NOMO-1 treated with DMSO at 0.1 percent for 48 hours (cell line): ENCODE measurements at regions not wholly inside any gene's neighbourhood (a gene's known extent, or its start where the extent isn't known, plus 50 kb on each side); places are given as distances from the start of the nearest gene placed in this dataset.

Source experiments
- DNase-seq: peaks from one replicate; lab custom pipeline; 2025; ENCODE audit not compliant: unreplicated experiment; lab: John Stamatoyannopoulos, UW

DNA sequence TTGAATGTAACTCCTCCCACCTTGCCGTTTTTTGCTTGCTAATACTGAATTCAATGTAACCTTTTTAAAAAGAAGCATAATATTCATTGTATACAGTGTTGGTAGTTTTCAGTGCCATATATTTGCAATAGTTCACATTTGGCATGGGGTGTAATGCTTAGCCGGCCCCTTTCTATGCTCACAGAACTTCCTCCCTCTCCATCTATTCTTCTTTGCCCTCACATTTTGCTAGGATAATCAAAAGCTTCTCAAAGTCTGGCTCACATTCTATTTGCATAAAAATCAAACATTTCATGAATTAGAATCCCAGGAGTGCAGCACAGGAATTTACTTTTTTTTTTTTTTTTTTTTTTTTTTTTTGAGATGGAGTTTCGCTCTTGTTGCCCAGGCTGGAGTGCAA, 226.3 kb upstream of the MPDZ start:
- DNase-seq: no peak

DNA sequence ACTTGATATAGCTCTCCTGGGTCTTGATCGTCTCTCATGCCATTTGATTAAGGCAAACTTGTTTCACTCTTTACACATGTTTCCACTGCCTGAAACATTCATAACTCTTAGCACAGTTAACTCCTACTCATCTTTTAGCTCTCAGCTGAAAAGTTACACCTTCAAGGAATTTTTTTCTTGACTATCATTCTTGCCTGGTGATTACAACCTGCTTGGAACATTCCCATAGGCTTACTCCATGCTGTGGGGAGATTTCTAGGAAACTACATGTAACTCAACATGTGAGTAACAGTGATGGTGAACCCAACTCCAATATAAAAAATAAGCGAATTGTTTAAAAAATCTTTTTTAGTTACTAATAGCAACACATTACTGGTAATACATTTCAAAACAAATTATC, 224.1 kb upstream of the MPDZ start:
- DNase-seq: no peak

DNA sequence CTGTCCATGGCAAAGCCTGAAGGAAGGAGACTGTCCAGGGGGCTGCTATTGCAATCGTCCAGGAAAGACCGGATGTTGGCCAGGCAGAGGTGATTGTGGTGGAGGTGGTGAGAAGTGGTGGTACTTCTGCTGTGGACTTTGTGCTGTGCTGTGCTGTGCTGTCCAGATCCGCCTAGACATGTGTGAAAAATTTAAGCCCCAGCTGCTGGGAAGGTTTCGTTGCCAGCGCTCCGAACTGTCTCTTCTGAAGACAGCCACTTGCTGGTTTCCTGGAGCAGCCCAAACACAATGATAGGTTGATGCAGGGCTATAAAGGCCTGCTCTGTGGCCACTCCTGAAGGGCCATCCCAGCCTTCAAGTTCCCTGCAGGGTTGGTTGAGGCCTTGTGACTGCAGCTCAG, 223.0 kb upstream of the MPDZ start:
- DNase-seq: no peak

DNA sequence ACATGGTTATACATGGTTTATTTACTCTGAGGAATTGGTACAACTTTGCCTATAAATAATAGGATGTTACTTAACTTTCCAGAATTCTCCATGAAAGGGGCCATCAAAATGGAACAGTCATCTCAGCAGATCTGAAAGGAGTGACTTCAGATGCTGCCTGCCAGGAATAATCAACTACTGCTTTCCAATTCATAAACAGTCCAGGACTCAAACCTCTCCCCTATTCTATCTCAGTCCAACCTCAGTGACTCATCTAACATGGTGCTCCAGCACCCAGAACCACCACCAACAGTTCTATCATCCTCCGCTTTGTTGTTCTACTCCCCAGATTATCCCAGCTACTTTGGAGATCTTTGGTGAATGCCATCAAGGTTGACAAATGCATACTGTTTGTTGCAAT, 221.5 kb upstream of the MPDZ start:
- no peak for DNase-seq

DNA sequence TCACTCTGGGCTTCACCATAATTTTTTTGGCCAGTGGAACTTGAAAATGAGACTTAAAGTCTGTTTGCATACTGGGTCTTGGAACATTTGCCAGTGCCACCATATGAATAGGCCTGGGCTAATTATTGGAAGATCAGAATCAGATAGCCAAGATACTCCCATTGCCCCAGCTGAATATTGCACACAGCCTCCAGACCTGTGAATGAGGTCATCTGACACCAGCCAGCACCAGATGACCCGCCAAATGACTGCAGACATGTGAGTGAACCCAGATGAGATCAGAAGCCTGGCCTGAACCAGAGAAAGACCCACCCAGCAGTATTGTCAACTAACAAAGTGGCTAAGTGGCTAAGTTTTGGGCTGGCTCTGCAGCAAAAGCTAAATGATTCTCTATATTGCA, 220.5 kb upstream of the MPDZ start:
- DNase-seq: no peak

DNA sequence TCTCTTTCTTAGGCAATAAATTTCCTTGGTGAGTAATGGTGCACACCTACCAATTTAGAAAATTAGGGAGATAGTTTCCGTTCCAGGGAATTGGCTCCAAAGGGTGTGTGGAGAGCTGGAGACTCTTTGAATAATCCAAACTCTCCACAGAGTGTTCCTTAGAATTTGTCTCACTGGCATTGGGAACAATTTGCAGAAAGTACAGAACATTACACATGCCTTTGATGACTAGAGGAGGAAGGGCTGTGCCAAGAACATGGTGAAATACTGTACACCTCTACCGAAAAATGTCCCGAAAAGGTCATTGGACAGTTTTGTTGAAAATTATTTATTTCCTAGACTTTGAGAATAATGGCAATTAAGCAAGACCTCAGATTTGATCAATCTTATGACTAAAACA, 214.2 kb upstream of the MPDZ start:
- DNase-seq: no peak

DNA sequence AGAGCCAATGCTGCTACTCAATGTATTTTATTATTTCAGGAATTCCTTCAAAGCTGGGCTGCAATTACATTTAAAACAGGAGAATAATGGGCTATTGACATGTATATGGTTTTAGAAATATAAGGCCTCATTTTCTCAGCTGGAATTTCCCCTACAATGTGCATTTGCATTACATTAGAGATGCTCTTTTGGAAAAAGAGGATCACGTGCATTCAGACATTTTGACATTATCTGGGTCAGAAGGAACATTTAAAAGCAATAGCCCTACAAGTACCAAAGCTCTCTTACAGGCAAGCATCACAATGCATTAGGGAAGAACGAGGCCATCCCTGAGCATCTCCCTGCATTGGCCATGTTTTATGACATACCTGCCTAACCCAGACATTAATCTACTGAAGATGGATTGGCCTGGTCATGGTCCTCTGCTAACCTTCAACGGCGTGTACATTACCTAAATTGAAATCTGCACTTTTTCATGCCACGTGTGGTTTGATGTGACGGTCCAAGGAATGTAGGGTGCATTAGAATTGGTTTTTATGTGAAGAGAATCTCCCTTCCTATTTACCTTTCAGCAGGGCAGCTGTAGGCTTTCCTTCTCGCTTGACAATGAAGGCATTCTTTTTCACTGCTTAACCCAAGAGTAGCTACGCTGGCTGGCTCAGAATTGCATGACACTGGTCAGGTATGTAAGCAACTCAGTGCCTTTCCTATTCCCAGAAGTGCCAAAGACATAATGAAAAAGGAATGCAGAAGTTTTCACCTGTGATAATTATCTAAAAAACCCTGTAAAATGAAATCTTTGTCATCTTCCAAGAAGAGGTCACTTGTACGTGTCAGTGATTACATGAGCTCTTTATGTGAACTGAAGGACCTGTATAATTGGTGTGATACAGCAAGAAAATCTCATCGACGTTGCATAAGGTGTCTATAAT, 212.3 kb upstream of the MPDZ start:
- DNase-seq: no peak

DNA sequence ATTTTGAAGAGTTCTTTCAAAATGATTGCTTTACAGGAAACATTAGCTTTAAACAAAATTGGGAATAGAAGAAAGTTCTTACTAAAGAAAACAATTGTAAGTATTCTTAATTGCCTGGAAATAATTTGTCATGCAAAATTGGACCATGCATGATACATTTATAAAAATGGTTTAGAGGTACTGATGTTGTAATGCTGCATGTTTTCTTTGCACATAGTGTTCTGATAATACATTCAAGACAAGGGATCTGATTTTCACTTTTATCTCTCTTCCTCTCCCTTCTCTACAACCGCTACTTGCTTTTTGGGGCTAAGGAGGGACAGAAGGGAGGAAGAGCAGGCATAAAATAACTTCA, 211.6 kb upstream of the MPDZ start:
- DNase-seq: no peak

DNA sequence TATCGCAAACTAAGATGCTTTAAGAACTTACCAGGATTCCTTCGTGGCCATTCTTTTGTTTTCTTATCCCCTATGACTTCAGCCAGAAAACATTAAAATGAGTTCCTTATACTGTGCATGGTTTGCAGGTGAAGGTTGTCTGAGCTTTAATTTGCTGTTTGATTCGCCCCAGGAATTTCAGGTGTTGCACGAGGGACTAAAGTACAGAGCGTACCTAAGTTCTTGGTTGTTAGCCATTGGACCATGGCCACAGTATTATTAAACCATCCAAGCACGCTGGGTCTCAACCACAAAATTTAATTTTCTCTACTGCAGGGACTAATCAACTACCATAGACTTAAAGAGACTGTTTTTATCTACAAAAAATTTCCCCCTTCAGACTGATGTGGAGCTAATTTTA, 208.4 kb upstream of the MPDZ start:
- no peak for DNase-seq

DNA sequence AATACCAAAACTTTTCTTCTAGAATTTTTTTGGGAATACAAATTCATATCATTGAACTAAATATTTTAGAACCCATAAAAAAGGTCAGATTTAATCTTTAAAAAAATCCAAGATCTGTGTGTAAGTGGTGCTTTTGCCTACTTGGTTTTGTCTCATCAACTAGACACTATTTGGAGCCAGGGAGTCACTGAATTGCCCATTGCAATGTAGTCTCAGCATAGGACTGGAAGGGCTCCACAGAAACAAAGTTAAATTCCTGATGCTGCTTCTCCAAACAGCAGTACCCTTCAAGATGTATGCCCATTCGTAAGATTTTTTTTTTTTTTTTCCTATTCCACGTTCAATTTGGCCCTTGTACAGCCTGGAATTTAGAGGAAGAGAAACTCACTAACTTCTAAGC, 208.0 kb upstream of the MPDZ start:
- no peak for DNase-seq

DNA sequence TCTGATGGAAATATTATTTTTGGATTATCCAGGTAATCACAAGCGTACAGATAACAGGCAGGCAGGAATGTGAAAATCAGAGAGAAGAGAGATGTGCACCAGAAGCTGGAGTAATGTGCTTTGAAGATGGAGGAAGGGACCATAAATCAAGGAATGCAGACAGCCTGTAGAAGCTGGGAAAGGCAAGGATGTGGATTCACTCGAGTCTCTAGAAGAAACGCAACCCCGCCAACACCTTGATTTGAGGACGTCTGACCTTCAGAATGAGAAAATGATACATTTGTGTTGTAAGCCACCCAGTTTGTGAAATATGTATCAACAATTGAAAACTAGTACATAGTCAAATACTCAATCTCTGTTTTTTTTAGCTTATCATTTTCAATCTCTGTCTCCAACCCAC, 207.6 kb upstream of the MPDZ start:
- no peak for DNase-seq

DNA sequence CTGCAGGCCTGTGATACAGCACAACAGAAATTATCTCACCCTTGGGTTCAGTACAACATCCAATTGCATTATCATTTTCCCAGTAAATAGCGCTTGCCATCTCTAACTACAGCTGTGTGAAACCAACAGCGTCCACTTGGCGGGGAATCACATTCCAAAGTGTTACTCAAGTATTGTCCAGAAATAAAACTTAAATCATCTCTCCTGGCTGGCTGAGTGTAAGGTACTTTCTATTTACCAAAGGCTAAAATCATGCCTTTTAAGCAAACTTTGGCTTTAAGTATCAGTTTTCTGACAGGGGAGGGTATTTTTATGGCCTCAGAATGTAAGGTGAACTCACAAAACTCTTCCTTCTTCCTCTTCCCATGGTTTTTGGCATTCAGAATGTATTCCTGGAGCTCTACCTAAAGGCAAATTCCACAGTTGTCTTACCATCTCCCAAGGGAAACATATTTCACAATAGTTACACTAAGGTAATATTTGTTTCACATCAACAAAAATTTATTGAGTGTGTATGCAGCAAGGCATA, 205.6 kb upstream of the MPDZ start:
- DNase-seq: no peak

DNA sequence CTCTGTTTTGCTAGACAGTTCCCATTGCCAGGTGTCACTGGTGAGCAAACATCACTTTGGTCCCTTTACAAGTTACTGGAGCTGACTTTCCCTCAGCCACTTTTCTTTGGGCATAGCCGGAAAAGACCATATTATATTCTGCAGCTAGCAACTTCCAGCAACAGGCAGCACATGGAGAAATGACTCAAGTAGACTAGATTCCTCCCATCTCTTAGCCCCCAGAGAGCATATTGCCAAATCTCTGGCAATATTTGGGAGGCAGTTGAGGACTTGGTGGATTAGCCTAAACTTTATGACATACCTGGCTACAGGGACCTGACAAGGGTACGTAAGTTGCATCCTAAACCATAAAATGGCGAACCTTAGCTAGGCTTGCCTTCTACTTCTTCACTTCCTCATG, 204.7 kb upstream of the MPDZ start:
- no peak for DNase-seq

DNA sequence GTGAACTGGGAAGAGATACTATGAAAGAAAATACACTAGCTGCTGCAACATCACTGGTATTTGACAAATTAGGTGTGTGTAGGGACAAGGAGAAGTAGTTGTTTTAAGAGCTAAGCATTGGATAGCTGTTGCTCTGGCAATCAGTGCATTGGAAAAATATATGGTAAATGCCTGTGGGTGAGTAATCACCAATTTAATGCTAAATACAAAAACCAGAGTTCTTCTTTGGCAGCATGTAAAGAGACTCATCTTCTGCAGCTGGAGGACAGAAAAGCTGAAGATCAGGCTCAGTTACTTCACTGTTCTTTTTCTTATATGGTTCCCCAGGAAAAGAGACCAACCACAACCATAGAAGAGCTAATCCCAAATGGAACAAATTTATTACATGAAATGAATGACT, 201.8 kb upstream of the MPDZ start:
- DNase-seq: no peak

DNA sequence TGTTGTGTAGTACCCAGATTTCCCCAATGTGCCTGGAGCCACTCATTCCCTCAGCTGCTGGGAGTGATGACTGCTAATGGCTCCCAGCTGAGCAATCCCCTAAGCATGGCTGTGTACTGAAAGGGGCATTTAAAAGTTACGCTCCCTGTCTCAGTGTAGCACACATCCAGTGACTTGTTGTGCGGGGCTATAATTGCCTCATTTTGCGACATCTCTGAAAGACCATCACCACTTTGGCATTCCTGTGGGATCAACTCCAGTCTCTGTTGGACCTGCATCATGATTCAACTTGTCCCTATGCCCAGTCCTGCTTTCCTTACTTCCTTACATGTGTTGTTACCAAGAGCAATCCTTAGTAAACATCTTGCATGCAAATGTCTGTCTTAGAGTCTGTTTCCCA, 201.2 kb upstream of the MPDZ start:
- no peak for DNase-seq

DNA sequence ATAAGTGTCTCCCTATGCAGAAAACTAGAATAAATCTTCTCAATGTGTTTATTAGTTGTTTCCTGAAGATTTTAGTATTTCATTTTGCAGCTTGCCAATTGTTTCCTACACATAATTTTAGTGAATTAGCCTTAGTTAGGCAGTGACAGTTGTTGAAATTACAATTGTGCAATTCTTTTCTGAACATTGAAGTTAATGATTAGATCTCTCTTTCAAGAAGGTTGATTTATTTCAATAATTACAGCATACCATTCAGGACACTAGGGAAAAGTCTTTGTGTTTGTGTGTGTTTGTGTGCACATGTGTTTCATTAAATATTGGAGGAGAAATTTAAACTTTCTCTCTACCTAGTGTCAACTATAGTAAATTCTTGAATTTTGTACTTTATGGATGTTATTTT, 199.6 kb upstream of the MPDZ start:
- DNase-seq: no peak

DNA sequence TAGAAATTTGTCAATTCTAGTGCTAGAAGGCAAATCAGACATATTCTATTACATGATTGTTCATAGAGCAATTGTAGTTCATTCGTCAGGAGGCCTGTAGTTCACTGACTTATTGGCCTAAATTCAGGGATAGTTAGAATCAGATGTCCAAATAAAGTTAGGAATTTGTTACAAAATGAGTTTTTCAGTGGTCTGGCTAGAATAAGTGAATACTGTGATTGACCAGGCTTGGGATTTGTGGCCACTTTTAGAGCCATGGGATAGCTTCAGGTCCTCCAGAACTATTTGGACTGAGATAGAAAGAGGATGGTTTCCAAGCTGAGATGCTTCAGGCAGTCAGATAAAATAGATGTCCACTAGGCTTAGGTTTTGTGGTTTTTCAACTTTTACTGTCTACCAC, 199.1 kb upstream of the MPDZ start:
- DNase-seq: no peak

DNA sequence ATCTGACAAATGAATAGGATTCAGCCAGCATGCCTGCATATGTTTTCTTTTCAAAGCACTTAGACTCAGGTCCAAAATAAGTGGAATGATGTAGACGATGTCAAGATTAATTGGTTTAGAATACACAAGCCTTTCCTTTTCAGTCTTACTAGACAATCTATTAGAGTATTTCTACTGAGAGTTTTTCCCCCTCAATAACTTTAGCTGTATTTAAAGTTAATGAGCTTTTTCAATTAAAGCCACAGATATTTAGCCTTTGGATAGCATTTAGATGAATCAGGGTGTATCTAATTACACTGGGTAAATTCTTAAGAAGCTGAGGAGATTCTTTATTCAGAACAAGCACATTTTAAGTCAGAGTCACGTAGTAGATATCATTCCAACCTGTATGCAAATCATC, 198.7 kb upstream of the MPDZ start:
- DNase-seq: no peak

DNA sequence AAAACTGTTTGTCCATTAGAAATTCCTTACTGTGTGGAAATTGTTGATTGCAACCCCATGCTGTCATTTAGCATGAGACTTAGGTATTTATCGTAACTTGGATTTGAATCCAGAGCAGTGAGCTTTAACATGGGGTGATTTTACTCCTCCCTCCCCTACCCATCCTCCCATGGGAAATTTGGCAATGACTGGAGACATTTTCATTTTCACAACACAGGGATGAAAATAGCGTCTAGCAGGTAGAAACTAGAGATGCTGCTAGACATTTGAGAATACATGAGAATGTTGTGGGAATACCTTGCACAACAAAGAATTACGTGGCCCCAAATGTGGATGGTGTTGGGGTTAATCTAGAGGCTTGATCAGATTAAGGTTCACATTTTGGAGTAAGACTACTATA, 191.3 kb upstream of the MPDZ start:
- no peak for DNase-seq

DNA sequence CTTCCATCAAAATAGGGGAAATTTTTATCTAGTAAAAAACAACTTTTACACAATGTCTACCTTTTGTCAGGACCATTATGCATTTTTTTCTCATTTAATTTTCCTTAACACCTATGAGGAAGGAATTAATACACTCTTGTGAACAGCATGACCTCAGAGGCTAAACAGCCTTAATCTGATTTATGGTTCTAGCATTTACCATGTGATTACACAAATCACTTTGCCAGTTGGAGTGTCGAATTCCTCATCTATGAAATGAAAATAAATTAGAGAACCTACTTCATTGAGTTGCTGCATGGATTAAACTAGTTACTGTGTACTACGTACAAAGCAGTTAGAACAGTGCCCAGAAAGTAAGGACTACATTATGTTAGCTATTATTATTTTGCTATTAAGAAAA, 187.7 kb upstream of the MPDZ start:
- DNase-seq: no peak

DNA sequence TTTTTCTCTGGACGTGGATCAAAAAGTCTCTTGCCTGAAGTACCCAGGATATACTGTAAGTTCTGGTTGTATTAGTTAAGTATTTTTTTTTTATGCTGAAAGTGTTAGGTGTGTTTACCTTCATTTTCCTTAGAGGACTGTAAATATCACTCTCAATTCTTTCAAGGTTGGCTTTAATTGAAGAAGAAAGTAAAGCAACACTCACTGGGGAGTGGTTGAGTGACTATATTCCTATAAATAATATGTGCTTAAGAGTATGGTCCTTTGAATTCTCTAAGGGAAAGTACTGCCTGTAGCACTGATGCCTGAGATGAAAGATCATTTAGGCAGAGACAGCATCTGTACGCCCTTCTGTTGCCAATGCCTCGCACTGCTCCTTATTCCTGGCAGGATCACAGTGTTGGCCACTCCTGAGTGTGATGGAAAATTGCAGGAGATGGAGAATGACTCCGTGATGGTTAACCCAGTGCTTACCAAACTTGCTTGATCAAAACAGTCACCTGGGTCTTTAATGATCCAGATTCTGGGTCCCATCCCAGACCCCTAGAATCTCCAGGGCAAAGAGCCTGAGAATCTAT, 182.0 kb upstream of the MPDZ start:
- DNase-seq: no peak

DNA sequence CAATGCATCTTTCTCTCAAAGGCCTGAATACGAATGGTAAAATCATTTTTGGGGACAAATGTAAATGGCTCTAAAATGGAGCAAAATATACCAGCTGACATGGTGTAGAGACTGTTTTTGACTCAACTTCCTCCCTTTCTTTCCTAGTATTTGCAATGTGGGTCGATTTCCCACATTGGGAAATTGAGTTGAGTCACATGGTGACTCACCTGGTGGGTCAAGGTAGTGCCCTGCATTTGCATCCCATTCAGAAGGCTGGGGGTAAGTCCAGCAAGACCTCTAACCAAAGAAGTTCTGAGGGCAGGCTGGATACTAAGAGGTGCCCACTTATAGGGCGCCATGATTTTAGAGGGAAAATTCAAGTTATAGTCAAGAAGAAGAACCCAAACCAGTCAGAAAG, 179.6 kb upstream of the MPDZ start:
- DNase-seq: no peak

DNA sequence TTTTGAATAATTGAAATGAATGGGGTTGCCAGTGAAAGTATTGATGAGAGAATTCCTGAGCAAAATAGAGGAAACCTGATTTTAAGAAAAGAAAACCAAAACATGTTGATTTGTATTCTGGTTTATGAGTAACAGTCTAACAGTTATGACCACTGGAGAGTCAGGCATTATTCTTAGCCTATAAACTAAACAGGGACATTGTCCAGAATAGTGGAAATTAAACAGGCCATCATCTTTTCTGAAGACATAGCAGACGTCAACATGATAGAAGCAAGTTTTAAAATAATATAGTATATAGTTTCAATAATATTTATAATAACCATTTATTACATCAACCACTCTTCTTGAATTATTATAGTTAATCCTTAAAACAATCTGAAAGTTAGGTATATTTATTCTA, 178.3 kb upstream of the MPDZ start:
- no peak for DNase-seq
